ENCODE measurements at regions not wholly inside any gene's neighbourhood (a gene's known extent, or its start where the extent isn't known, plus 50 kb on each side); places are given as distances from the start of the nearest gene placed in this dataset.
"Not testable (repeated sequence)": the region's sequence is repeated elsewhere in the genome, so short reads cannot be mapped to it uniquely, and the experiment has no call there.

- no peak for TF ChIP-seq CTCF (IDR thresholded peaks at IDR 0.05)
- TF ChIP-seq POLR2AphosphoS5 (IDR thresholded peaks at IDR 0.05): no peak
- no peak for TF ChIP-seq POLR2A (IDR thresholded peaks at IDR 0.05; ENCODE audit: low read depth)
- TF ChIP-seq EP300 (IDR thresholded peaks at IDR 0.05): no peak
- no peaks in the 10 kb centered on the region for H3K36me3 ChIP-seq
- intact Hi-C loops (cut with DNase I): no loop called here
- H3K27ac ChIP-seq (replicated peaks in 1 of 4): no peak overlapping the region
- H3K4me1 ChIP-seq: peaks cover 0 to 22% (median 20%) of the 10 kb centered on the region in 4 donors
- no peaks in the 10 kb centered on the region for H3K27me3 ChIP-seq
- DNase-seq (ENCODE audit: extremely low spot score): no peak
- no peaks in the 10 kb centered on the region for H3K9me3 ChIP-seq
- H3K4me3 ChIP-seq: no peak overlapping the region
Measured at GRCh38 chr1:101371259-101371658, 134.4 kb downstream of the S1PR1 start.

- Histone ChIP-seq H3K9me3 (no peaks in the 10 kb centered on the region), H3K36me3 (no peaks in the 10 kb centered on the region), H3K27ac (replicated peaks in 1 of 4) (no peak overlapping the region), H3K4me1 (peaks cover 0 to 18% (median 14%) of the 10 kb centered on the region in 4 donors), H3K4me3 (no peak overlapping the region), H3K27me3 (no peaks in the 10 kb centered on the region)
- intact Hi-C loops (cut with DNase I): no loop called here
- no peak for DNase-seq (ENCODE audit: extremely low spot score)
- TF ChIP-seq EP300 (IDR thresholded peaks at IDR 0.05) (no peak), POLR2AphosphoS5 (IDR thresholded peaks at IDR 0.05) (no peak), POLR2A (IDR thresholded peaks at IDR 0.05; ENCODE audit: low read depth) (no peak), CTCF (IDR thresholded peaks at IDR 0.05) (no peak)
Measured at GRCh38 chr1:101373570-101373969, 136.8 kb downstream of the S1PR1 start.

- H3K4me3 ChIP-seq; H3K27me3 ChIP-seq; H3K27ac ChIP-seq (replicated peaks in 1 of 4); H3K9me3 ChIP-seq; intact Hi-C loops (cut with DNase I); DNase-seq (ENCODE audit: extremely low spot score); H3K36me3 ChIP-seq: not testable (repeated sequence)
- WGBS: 76% methylated on average over 3 of the region's 3 CpGs
- peaks cover 0 to 18% (median 14%) of the 10 kb centered on the region in 4 donors for H3K4me1 ChIP-seq
Measured at GRCh38 chr1:101375448-101375847, 138.6 kb downstream of the S1PR1 start.

GRCh38 chr1:101376121-101377083 lies 139.6 kb downstream of the S1PR1 start:
- DNase-seq (ENCODE audit: extremely low spot score): peak; percentile 66
- H3K4me1 ChIP-seq: peaks cover 0 to 15% (median 14%) of the 10 kb centered on the region in 4 donors
- no peak overlapping the region for H3K27ac ChIP-seq (replicated peaks in 1 of 4)
- H3K9me3 ChIP-seq: no peaks in the 10 kb centered on the region
- no peaks in the 10 kb centered on the region for H3K27me3 ChIP-seq
- intact Hi-C loops (cut with DNase I): no loop called here
- WGBS: 45% methylated on average over 8 of the region's 8 CpGs
- H3K4me3 ChIP-seq: no peak overlapping the region
- TF ChIP-seq EP300 (IDR thresholded peaks at IDR 0.05): no peak
- no peak for TF ChIP-seq CTCF (IDR thresholded peaks at IDR 0.05)
- no peak for TF ChIP-seq POLR2AphosphoS5 (IDR thresholded peaks at IDR 0.05)
- no peak for TF ChIP-seq POLR2A (IDR thresholded peaks at IDR 0.05; ENCODE audit: low read depth)
- H3K36me3 ChIP-seq: no peaks in the 10 kb centered on the region

- WGBS: 48% methylated on average over 4 of the region's 4 CpGs
- Histone ChIP-seq H3K27me3 (no peaks in the 10 kb centered on the region), H3K9me3 (no peaks in the 10 kb centered on the region), H3K36me3 (no peaks in the 10 kb centered on the region), H3K4me3 (no peak overlapping the region), H3K27ac (replicated peaks in 1 of 4) (no peak overlapping the region), H3K4me1 (peaks cover 0 to 15% (median 13%) of the 10 kb centered on the region in 4 donors)
- TF ChIP-seq EP300 (IDR thresholded peaks at IDR 0.05): no peak
- no peak for TF ChIP-seq POLR2AphosphoS5 (IDR thresholded peaks at IDR 0.05)
- TF ChIP-seq POLR2A (IDR thresholded peaks at IDR 0.05; ENCODE audit: low read depth): no peak
- TF ChIP-seq CTCF (IDR thresholded peaks at IDR 0.05): no peak
- intact Hi-C loops (cut with DNase I): no loop called here
- peak; percentile 64 for DNase-seq (ENCODE audit: extremely low spot score)
Measured at GRCh38 chr1:101377084-101377835, 140.4 kb downstream of the S1PR1 start.
